Fibroblast of peridontal ligament (primary cell): ENCODE measurements at regions not wholly inside any gene's neighbourhood (a gene's known extent, or its start where the extent isn't known, plus 50 kb on each side); places are given as distances from the start of the nearest gene placed in this dataset.

ENCODE experiments used
- DNase-seq: peaks from one replicate; pipeline ENCODE4 v3.0.0-alpha.2; 2010; ENCODE audit errors: extremely low read depth

DNA sequence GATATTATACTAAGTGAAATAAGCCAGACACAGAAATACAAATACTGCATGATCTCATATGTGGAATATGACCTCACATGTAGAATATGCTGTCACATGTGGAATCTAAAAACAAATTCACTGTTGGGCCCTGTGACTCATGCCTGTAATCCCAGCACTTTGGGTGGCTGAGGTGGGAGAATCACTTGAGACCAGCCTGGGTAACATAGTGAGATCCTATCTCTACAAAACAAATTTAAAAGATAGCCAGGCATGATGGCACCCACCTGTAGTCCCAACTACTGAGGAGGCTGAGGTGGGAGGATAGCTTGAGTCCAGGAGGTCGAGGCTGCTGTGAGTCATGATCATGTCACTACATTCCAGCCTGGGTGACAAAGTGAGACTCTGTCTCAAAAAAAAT is 160.3 kb downstream of the PTEN start:
- no peak for DNase-seq

DNA sequence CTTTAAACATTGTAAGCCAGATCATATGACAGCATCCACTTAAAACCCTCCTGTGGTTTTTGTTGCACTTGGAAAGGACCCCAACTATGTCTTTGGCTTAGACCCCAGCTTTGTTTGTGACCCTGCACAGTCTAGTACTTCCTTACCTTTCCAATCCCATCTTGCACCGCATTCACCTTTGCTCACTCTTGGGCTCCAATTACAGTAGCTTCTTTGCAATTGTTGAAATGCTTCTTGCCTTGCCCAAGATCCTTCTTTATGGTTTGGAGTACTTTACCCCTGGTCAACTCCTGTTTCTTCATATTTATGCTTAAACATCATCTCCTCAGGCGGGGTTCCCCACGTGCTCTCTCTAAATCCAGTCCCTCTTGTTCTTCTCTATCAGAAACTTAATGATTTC is 162.6 kb downstream of the PTEN start:
- peak; percentile 20 for DNase-seq

DNA sequence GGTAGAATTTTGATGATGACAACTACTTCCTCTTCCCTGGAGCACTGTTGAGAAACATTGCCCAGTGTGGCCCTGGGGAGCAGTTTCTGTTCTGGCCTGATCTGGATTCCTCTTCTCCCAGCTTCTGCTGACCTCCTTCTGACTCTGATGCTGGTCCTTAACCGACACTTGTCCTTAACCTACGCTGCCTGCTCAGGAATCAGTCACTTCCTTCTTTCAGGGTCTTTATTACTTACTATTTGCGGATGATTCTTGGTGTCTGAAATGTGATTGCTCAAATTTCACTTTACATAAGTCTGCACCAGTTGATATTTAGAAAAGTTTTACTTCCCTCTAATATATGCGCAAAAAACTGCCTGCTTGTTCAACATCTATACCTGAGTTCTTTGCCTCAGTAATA is 164.1 kb downstream of the PTEN start:
- no peak for DNase-seq

DNA sequence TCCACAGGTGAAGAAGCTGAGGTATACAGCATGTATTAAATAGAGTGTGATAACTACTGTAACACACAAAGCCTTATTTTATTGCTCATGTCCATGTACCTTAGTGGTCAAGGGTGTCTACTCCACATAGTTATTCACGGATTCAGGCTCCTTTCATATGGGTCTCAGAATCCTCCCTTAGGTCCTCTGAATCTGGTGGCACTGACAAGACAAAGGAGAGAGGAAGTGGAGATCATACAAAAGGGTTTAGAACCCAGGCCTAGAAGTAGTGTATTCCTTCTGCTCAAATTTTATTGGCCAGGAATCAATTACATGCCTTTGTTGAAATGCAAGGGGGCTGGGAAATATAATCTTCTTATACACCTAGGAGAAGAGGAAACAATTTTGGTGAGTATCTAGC is 164.6 kb downstream of the PTEN start:
- no peak for DNase-seq

DNA sequence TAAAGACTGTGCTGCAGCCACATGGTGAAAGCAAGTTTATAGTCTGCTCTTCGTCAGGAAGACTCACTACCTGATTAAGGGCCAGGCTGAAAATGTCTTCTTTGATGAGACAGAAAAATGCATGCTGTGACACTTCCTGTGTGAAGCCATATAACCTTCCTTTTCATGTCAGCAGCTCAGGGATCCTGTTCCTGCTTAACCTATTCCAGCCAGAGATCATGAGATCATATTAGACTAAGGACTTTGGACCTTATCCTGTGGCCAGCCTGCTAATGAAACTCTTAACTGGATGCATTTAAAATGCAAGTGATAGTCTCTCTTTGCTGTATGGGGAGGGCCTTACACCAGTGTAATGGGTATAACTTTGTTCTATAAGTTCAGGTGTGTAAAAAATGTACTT is 165.2 kb downstream of the PTEN start:
- DNase-seq = no peak

DNA sequence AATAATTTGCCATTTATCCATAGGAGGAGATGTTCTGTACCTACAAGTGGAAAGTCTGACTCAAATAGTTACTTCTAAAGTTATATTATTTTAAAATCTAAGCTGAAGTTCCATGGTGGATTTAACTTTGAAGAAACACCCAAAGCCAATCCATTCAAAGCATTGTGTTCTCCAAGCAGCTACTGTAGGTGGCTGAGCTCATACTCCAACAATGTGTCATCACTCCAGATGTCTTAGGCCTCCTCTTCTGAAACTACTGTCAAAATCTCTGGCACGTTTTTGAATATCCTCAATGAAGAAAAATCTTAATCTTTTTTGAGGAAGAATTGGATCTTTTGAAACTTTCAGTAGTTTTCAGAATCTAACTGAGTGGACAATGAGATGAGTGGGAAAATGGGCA is 169.1 kb downstream of the PTEN start:
- peak; percentile 76 for DNase-seq

DNA sequence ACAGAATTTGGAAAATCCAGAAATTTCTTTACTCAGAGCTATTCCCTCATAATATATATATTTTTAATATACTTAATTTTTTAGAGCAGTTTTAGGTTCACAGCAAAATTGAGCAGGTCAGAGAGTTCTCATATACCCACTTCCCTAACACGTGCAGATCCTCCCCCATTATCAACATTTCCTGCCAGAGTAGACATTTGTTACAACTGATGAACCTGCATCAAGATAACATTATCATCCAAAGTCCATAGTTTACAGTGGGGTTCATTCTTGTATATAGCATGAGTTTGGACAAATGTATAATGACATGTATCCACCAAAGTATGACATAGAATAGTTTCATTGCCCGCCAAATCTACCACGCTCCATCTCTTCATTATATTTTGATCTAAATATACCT is 170.0 kb downstream of the PTEN start:
- no peak for DNase-seq

DNA sequence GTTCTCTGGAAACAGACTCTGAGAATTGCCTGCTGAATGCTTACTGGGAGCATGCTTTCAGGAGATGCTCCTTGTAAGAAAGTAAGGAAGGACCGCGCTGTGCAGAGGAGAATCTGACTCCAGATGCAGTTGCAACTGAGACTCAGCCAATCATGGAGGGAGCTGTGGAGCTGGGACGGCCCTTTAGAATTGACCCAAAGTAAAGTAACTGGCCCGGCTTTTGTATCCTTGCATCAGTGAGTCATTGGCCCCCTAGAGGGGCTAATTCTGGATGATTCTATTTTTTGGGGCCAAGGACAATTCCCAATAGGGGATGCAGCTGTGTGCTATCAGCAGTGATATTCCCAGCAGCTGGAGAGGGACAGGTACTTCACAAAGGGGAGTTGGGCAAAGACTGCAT is 170.4 kb downstream of the PTEN start:
- DNase-seq = no peak

DNA sequence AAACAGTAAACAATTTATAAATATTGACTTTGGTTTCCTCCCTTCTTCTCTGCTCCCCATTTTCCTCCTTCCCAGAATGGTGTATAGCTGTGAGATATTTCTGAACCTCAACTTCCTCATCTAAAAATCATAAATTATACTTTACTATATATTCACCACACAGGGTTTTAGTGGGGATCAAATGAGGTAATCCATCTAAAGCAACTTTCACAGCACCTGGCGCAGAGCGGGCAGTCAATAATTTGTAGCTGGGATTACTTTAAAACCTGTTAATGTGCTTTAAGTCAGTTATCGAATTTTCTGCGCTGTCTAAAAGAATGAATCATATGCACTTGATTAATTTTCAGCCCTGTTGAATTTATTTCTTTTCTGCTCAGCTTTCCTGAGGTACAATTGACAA is 172.7 kb downstream of the PTEN start:
- no peak for DNase-seq

DNA sequence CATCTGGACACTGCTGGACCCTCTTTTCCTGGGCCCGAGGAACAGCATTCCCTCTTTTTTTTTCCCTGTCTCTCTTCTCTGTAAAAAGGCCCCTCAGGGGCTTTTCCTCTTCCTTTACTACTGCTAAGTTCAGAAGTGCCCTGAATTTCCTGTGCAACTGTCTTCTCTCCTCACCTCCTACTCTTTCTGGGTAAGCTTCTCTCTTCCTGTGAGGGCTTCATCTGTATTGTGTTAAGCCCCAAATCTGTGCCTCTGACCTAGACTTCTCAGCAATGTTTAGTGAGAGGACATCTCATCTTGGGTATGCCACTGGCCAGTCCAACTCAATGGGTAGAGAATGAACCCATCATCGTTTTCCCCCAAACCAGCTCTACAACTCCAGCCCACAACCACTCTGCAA is 174.2 kb downstream of the PTEN start:
- DNase-seq = no peak

DNA sequence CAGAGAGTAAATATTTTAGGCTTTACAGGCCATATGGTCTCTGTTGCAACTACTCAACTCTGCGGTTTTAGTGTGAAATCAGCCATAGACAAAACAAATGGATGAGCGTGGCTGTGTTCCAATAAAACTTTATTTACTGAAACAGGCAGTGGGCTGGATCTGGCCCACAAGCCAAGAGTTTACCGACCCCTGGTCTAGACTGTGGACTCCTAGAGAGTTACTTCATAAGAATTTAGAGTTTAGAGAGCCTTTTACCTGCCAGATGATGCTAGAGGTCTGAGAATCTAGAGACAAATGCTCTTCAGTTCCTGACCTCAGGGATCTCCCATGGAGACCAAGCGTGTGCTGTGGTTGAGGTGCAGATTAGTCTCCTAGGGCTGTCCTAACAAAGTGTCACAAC is 174.8 kb downstream of the PTEN start:
- DNase-seq = peak; percentile 89

DNA sequence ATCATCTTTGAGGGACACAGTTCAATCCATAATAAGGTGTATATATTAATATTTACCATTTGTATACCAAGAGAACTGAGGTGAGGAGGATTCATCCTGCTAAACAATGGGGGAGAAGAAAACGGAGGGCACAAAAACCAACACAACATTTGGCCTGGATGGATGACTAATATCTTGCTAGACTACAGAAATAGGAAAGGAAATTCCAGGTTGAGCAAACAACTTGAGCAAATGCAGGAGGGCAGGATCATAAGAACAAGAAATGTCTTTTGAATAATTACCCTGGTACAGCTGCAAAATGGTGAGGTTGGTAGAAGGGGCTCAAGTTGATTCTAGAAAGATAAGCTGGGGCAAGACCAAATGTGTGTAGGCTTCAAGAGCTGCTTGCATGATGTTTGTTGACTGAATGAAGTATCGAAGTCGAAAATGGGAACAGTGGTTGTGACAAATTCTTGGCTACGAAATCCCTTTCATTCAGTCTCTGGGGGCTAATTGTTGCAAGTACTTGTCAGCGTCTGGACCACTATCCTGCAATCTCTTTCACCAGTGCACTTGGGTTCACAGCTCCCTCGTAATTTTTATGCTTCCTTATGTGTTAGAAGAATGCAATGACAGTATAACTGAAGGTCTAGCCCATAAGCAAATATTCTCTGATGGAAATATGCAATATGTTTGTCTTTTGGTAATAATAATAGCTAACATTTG is 176.2 kb downstream of the PTEN start:
- no peak for DNase-seq

DNA sequence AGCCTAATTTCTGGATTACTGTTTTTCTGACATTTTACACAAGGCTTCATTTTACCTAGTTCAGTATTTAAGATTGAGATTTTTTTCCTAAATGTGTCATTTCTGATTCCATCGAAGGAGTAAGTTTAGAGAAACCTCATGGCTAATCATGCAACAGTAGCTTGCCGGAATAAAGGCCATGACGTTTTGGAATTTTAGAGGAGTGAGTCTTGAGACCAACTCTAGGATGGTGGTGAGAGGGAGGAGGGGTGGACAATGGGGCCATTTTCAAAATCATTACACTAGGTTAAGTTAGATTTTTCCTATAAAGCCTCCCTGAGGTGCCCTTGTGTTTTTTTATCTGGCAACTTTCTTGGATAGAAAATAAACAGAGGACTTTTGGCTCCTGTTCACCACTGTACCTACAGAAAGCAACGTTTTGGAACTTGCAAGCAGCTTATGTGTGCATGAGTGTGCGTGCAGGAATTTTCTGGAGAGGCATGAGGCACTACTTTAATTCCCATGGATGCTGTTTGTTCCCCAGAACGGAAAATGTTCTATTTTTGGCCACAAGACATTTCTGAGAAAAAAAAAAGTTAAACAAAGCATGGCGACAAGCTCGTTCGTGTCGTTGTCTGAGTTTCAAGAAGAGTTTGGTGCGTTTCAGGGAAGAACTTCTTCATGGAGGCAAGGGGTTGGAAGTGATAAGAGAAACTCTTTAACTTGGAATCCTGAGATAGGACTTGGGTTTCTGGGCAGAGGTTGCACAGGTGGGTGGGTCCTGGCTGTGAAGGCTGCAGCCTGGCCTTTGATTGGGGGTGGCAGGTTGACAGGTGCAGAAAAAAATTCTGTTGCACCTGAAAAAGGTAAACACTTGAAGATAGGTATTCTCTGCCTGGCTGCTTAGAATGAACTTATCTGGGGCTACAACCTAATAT is 178.1 kb downstream of the PTEN start:
- peak; percentile 74 for DNase-seq

DNA sequence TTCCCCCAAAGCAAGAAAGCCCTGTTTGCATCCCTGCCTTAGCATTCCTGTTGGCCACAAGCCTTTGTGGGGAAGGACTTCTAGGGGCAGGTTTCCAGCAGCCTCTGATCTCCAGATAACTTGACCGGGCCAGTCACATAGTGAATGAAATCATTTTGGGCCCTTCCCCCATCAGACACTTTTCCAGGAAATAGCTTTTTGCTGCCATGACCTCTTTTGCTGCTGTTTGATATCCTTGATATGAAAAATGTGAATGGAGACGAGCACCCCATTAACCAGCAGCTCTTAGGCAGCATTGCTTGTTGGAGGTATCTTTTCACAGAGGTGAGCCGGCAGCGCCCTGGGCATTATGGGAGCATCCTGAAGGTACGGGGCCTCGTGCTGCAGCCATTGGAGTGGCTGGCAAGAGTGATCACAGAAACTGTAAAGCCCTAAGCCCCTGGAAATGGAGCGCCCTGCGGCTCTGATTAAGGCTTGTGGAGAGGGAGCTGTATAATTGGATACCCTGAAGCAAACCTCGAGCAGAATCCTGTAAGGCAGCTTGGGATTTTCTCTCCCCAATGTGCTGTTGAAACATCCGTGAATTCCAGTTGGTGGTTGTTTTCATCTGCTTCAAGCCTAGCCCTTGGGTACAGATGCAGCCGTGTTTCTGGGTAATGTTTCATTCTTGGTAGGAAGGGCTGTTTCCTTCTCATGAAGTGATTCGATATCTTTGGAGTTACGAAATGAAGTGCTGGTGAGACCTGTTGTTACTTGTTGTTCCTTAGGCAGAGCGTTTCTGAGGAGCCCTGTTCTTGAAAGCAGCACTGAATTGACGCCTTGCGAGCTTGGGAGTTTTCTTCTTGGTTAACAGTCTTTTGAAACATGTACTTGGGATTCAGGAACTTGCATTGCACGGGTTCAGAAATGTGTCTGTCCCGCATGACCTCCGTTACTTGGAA is 179.0 kb downstream of the PTEN start:
- DNase-seq = peak; percentile 96

DNA sequence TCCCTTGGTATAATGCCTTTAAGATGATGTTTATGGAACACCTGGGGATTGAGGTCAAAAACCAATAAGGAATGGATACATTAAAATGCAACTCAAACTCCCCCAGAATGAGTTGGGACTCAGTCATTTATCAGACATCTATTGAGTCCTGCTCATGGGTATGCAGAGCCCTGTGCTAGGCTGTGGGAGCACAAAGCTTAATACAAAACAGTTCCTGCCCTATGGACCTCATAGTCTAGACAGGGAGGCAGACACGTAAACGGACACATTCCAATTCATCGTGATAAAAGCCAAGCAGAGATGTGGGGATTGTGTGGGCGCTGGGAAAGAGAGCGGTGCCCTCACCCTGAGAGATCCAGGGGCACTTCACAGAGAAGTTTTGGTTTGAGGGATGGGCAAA is 181.7 kb downstream of the PTEN start:
- DNase-seq = no peak

DNA sequence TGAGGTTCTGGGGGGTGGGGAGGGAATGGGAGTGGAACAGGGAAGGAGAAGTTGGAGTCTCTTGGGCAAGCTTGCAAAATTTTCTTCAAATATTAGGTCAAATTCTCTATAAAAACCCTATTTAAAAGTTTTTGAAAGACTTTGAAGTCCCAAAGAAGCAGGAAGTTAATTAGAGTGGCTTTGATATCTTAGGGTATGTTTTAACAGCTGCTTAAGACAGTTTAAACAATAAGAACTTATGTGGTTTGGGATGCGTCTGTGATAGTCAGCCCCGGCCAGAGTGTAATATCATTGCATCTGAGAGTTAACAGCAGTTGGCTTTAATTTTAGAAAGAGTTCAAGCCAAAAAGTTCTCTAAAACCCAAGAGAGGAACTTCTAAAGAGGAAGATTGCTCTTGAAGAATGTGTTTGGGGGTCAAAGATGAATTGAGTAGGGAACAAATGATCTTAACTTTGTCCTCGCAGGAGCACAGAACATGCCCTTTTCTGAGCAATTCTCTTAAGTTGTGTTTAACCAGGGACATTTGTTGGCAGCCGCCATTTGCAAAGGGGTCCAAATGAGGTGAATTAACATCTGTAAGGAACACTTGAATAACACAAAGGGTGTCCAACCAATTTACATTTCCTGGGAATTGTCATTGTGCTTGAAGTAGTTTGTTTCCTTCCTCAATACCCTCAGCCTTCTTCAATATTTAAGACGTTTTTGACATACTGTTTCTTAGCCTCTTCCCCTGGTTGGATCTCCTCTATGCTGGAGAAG is 182.4 kb downstream of the PTEN start:
- peak; percentile 80 for DNase-seq

DNA sequence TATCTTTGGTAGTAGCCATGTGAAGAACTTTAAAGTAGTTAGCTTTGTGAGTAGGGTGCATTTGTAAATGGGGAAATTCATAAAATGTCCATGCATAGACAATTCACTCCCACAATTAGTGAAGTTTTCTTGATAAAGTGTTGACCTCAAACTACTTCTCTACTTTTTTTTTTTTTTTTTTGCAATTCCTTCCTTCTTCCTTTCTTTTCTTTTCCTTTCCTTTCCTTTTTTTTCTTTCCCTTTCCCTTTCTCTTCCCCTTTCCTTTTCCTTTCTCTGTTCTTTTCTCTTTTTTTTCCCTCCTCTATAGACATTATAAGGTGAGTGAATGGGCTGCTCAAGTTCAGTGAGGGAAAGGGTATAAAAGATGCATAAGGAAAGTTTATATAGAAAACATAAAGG is 184.2 kb downstream of the PTEN start:
- DNase-seq = no peak

DNA sequence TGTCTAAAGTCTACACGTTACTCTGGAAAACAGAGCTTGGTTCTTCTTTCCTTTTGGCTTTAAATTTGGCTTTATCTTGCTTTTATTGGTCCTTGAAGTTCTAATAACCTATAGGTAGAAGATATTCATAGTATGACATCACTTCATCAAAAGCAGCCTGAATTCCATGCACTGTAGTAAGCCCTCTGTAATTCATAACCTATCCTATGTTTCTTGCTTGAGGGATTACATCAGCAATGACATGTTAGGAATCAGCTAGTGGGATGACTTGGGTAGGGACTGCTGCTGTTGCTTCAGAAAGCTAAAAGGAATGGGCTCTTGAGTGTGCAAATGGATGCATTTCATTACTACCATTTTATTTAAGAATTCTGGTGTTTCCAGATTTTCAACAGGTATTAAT is 184.9 kb downstream of the PTEN start:
- peak; percentile 47 for DNase-seq

DNA sequence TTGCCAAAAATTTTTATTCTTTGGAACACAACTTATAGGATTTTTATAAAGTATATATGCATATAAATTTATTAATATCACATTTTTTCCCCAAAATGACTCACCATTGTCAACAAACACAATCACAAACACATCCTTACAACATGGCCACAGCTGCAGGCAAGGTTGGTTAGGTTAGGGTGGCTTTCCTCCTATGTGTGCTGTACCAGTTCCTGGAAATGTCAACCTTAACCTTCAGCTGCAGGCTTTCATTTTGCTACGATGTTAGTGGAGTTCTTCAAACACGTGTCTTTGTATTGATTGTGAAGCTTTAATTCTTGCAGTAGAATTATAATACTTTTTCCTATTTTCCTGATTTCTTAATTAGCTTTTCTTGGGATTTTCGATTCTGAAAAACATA is 185.8 kb downstream of the PTEN start:
- no peak for DNase-seq

DNA sequence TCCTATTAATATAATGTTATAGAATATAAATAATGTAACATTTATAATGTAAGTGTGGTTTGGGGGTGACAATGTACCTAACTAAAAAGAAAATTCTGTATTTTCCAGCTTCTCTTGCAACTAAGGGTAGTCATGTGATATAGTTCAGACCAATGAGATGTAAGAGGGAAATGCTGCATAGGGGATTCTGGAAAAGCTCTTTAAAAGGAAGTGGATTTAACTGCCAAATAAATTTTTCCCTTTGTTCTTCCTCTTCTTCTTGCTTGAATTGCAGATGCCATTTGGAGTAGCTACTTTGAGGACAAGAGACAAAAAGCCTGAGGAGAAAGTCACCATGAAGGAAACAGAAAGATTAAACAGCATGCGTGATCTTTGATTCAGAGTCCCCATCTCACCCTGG is 194.3 kb downstream of the PTEN start:
- DNase-seq = no peak

DNA sequence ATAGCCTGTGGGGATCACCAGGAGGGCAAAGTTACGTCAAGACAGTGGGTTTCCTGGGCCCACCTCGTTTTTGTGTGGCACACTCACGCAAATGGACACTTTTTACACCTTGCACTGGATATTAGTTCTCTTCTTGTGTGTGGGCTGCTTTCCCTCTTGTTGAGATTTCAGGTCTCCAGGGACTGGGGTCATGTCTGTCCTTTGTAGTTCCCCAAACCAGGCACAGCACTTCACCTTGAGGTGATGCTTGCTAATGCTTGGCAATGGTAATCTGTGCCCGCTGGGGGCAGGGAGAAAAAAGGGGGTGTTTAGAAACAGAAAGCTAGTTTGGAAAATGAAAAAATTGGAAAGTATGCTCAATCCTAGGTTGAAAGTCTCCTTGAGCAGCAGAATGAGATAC is 195.3 kb downstream of the PTEN start:
- no peak for DNase-seq
